NOMO-1 treated with dmso at 0.1 percent for 144 hours (cell line): ENCODE measurements at regions not wholly inside any gene's neighbourhood (a gene's known extent, or its start where the extent isn't known, plus 50 kb on each side); places are given as distances from the start of the nearest gene placed in this dataset.
"Not testable (repeated sequence)": the region's sequence is repeated elsewhere in the genome, so short reads cannot be mapped to it uniquely, and the experiment has no call there.

Experiments used
- DNase-seq: peaks from one replicate; lab custom pipeline; 2025; ENCODE audit not compliant: unreplicated experiment; lab: John Stamatoyannopoulos, UW

- no peak for DNase-seq
Observed at GRCh38 chrX:964831-965416, 247.5 kb downstream of the CRLF2 start.

GRCh38 chrX:960821-961220 lies 251.6 kb downstream of the CRLF2 start:
- no peak for DNase-seq

GRCh38 chrX:959595-959994 lies 252.9 kb downstream of the CRLF2 start:
- DNase-seq = no peak

GRCh38 chrX:955168-955781 lies 257.2 kb downstream of the CRLF2 start:
- not testable (repeated sequence) for DNase-seq

- no peak for DNase-seq
Observed at GRCh38 chrX:953879-954482, 258.5 kb downstream of the CRLF2 start.

- no peak for DNase-seq
Observed at GRCh38 chrX:952816-953215, 259.6 kb downstream of the CRLF2 start.

GRCh38 chrX:947262-947661 lies 265.2 kb downstream of the CRLF2 start:
- DNase-seq = not testable (repeated sequence)

GRCh38 chrX:943035-943434 lies 269.4 kb downstream of the CRLF2 start:
- no peak for DNase-seq

GRCh38 chrX:940691-941090 lies 271.8 kb downstream of the CRLF2 start:
- DNase-seq = no peak

- no peak for DNase-seq
Observed at GRCh38 chrX:936979-937769, 275.3 kb downstream of the CRLF2 start.

GRCh38 chrX:933611-934010 lies 278.8 kb downstream of the CRLF2 start:
- DNase-seq = no peak

- DNase-seq = no peak
Observed at GRCh38 chrX:928606-929005, 283.8 kb downstream of the CRLF2 start.

- DNase-seq = no peak
Observed at GRCh38 chrX:926991-927390, 285.5 kb downstream of the CRLF2 start.

GRCh38 chrX:926070-926469 lies 286.4 kb downstream of the CRLF2 start:
- no peak for DNase-seq

- no peak for DNase-seq
Observed at GRCh38 chrX:925652-926061, 286.8 kb downstream of the CRLF2 start.

GRCh38 chrX:925094-925493 lies 287.4 kb downstream of the CRLF2 start:
- no peak for DNase-seq

- DNase-seq = no peak
Observed at GRCh38 chrX:924017-924416, 288.4 kb downstream of the CRLF2 start.

GRCh38 chrX:920234-920799 lies 289.7 kb downstream of the SHOX start:
- DNase-seq = no peak

GRCh38 chrX:916230-916599 lies 285.6 kb downstream of the SHOX start:
- DNase-seq = no peak

GRCh38 chrX:915427-916229 lies 285.0 kb downstream of the SHOX start:
- no peak for DNase-seq

- DNase-seq = no peak
Observed at GRCh38 chrX:914206-914605, 283.6 kb downstream of the SHOX start.
